Pancreas (tissue), 10 donors: ENCODE measurements at regions not wholly inside any gene's neighbourhood (a gene's known extent, or its start where the extent isn't known, plus 50 kb on each side); places are given as distances from the start of the nearest gene placed in this dataset.

Experiments
- ATAC-seq, 4 donors: fragments of 200-7000 bp; cut with Tn5 transposase; one replicate each; pipeline versions ENCODE4 v1.8.0 to v1.9.1; 2020; ENCODE audit warnings: mild to moderate bottlenecking in 4 of 4, moderate library complexity in 4 of 4
- DNase-seq, 6 donors: peaks; one replicate each; pipeline ENCODE4 v3.0.0-alpha.2; 2020
- FAIRE-seq: peaks from 2 replicates; lab custom pipeline; 2012; peaks lifted over from hg19 to GRCh38; lab: Jason Lieb, UNC
- H3K27ac ChIP-seq, 4 donors: fragments of 200-600 bp; sonication (generic); 1 replicate in 3 of 4; 2 replicates in 1 of 4; pipeline versions ENCODE4 v1.5.0 to v1.8.0; 2020
- H3K27me3 ChIP-seq, 4 donors: fragments of 200-600 bp; one replicate each; pipeline ENCODE4 v1.8.0; 2021
- H3K36me3 ChIP-seq, 3 donors: fragments of 200-600 bp; sonication (generic) in 1 of 3; one replicate each; pipeline versions ENCODE4 v1.5.0 to v1.8.0; 2020 to 2021
- H3K4me1 ChIP-seq, 3 donors: fragments of 200-600 bp; one replicate each; pipeline ENCODE4 v1.8.0; 2021
- H3K4me3 ChIP-seq, 4 donors: fragments of 200-600 bp; sonication (generic) in 2 of 4; one replicate each; pipeline versions ENCODE4 v1.5.0 to v1.8.0; 2020 to 2021
- H3K9me3 ChIP-seq, 4 donors: fragments of 200-600 bp; one replicate each; pipeline ENCODE4 v1.8.0; 2021
- WGBS, 2 donors: extraction: QIAGEN DNeasy Blood & Tissue Kit; methylation state at CpG; one replicate each; pipeline ENCODE4 v1.1.7; 2013; 5-methylcytosine and 5-hydroxymethylcytosine counted together
- intact Hi-C, 3 donors: fragments of 100-400 bp; cut with DNase I; formaldehyde crosslinking; loops; one replicate each; pipeline versions ENCODE4 v1.11.1 to v1.14.2; 2022
- TF ChIP-seq, protein P1 (sequence below), 4 donors: fragments of 200-600 bp; sonication (generic) in 3 of 4; IDR thresholded peaks; one replicate each; pipeline versions ENCODE4 v1.5.0 to v1.8.0; 2021; ENCODE audit warnings: antibody characterized with exemption in 4 of 4
- donor health status: healthy with polysubstance abuse.
- donor health status: DM: no; HTN: no; CAD: no; lungs with moderate emphysema.
- donor health status: DM: no; HTN: no; CAD: no.
- donor health status: control.
- donor health status: control.
- donor health status: Bipolar disorder and iron deficiency.
- donor health status: DM: yes; HTN: yes; CAD: no.
- donor health status: DM: no; HTN: no; CAD: no.
- donor health status: DM: no; HTN: no; CAD: no.
- donor health status: DM: yes; HTN: yes; CAD: no.

DNA sequence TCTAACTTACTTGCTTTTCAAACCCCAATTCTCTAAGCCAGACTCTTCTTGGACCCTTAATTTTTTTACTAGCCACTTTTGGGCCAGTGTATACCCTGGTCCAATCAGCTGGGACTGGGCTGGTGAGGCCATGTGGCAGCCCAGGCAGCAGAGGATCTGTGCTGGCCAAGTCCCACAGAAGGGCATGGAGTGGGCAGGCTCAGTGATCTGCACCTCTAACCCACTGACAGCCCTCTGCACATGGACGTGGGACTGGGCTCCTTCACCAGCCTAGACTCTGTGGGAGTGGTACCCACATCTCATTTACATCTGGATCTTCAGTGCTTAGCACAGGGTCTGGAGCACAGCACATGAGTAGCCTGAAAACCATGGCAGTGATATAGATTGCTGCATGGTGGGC, 56.1 kb upstream of the PRR23C start:
- FAIRE-seq (no peak), DNase-seq (no peak)

DNA sequence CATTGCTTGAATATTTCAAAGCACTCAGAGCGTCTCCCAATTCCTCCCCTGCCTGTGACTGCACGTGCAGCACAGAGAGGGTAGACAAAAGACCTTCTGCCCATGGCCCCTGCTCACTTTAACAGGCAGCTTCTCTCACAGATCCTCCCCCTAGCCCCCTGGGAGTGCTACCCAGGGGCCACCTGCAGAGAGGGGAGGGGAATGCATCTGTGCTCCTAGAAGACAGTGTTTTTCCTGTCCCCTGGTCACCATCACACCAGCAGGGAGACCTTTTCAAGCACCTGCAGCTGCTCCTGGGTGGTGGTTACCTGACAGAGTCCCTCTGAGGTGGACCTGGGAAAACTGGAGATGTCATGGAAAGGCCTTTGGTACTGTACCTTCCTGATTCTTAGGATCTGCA, 56.7 kb upstream of the PRR23C start:
- Histone ChIP-seq H3K9me3 (no peaks in the 10 kb centered on the region), H3K27me3 (no peaks in the 10 kb centered on the region), H3K27ac (no peak overlapping the region), H3K36me3 (no peaks in the 10 kb centered on the region), H3K4me3 (no peak overlapping the region), H3K4me1 (peaks cover 12 to 16% (median 15%) of the 10 kb centered on the region in 3 donors)
- intact Hi-C loops = loop anchor here in 1 of 3 donors (10.0 kb wide), 1 partner anchor 233 kb away; no protein-coding TSS in a partner anchor
- ATAC-seq = no peak
- FAIRE-seq = no peak
- WGBS, 2 donors = 75 to 77% methylated on average over 2 of the region's 2 CpGs
- TF ChIP-seq, protein P1, sequence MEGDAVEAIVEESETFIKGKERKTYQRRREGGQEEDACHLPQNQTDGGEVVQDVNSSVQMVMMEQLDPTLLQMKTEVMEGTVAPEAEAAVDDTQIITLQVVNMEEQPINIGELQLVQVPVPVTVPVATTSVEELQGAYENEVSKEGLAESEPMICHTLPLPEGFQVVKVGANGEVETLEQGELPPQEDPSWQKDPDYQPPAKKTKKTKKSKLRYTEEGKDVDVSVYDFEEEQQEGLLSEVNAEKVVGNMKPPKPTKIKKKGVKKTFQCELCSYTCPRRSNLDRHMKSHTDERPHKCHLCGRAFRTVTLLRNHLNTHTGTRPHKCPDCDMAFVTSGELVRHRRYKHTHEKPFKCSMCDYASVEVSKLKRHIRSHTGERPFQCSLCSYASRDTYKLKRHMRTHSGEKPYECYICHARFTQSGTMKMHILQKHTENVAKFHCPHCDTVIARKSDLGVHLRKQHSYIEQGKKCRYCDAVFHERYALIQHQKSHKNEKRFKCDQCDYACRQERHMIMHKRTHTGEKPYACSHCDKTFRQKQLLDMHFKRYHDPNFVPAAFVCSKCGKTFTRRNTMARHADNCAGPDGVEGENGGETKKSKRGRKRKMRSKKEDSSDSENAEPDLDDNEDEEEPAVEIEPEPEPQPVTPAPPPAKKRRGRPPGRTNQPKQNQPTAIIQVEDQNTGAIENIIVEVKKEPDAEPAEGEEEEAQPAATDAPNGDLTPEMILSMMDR (IDR thresholded peaks at IDR 0.05) = no peak
- DNase-seq = no peak

More for the DNA sequence above, 56.1 kb upstream of the PRR23C start:
- Histone ChIP-seq H3K27me3 (no peaks in the 10 kb centered on the region), H3K9me3 (no peaks in the 10 kb centered on the region), H3K27ac (no peak overlapping the region), H3K4me1 (peaks cover 7 to 10% (median 9%) of the 10 kb centered on the region in 3 donors), H3K36me3 (no peaks in the 10 kb centered on the region), H3K4me3 (no peak overlapping the region)
- TF ChIP-seq, protein P1 (IDR thresholded peaks at IDR 0.05) = no peak
- no peak for ATAC-seq
- intact Hi-C loops = loop anchor here in 1 of 3 donors (10.0 kb wide), 1 partner anchor 234 kb away; no protein-coding TSS in a partner anchor
- 61 to 65% methylated on average over 1 of the region's 1 CpG for WGBS, 2 donors

DNA sequence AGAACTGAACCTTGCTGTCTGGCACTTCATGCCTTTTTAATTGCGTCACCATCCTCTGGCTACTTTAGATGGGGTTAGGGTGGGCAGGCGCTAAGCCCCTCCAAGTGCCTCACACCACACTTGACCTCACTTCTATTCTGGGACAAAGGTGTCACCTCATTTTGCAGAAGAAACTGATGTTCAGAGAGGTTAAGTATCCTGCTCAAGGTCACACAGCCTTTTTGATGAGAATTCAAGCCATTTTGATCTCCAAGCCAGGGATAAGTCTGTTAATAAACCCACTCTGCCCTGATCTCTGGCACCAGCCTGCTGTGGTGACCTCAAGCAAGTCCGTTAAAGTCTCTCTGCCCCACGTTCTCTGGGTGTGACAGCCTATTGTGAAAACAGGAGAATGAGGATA, 58.8 kb upstream of the PRR23C start:
- DNase-seq (no peak), ATAC-seq (no peak), FAIRE-seq (no peak)
- TF ChIP-seq, protein P1 (IDR thresholded peaks at IDR 0.05) = no peak
- 81% methylated on average over 4 of the region's 4 CpGs for WGBS, 2 donors
- Histone ChIP-seq H3K9me3 (no peaks in the 10 kb centered on the region), H3K4me1 (peaks cover 15 to 19% (median 19%) of the 10 kb centered on the region in 3 donors), H3K36me3 (no peaks in the 10 kb centered on the region), H3K4me3 (no peak overlapping the region), H3K27me3 (no peaks in the 10 kb centered on the region), H3K27ac (no peak overlapping the region)
- intact Hi-C loops = loop anchor here in 1 of 3 donors (10.0 kb wide), 1 partner anchor 231 kb away; no protein-coding TSS in a partner anchor

DNA sequence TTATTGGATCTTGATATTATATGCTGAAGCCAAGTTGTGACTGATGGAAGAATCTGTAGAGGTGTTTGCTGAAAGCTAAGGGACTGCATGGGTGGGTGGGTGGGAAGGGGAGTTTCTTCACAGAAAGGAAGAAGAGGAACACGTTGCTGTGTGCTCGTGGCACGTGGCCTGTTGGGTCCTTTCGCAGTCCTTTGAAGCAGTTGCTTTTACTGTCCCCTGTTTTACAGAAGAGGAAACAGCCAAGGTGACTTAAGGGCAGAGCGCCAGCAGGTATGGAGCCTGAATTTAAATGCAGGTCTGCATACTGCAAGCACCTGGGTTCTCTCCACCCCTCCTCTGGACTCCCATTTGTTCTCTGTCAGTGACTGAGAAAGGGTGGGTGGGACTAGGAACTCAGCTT, 59.4 kb upstream of the PRR23C start:
- no peak for ATAC-seq
- intact Hi-C loops = loop anchor here in 1 of 3 donors (10.0 kb wide), 1 partner anchor 231 kb away; no protein-coding TSS in a partner anchor

More for the DNA sequence above, 59.4 kb upstream of the PRR23C start:
- Histone ChIP-seq H3K27me3 (no peaks in the 10 kb centered on the region), H3K27ac (no peak overlapping the region), H3K36me3 (no peaks in the 10 kb centered on the region), H3K9me3 (no peaks in the 10 kb centered on the region), H3K4me1 (peaks cover 15 to 19% (median 19%) of the 10 kb centered on the region in 3 donors), H3K4me3 (no peak overlapping the region)
- TF ChIP-seq, protein P1 (IDR thresholded peaks at IDR 0.05) = no peak
- 74 to 78% methylated on average over 5 of the region's 5 CpGs for whole genome bisulfite sequencing, 2 donors
- DNase-seq (no peak), FAIRE-seq (no peak)
